Mesothelial cell of epicardium (in vitro differentiated cells): ENCODE measurements at regions not wholly inside any gene's neighbourhood (a gene's known extent, or its start where the extent isn't known, plus 50 kb on each side); places are given as distances from the start of the nearest gene placed in this dataset.
"Not testable (repeated sequence)": the region's sequence is repeated elsewhere in the genome, so short reads cannot be mapped to it uniquely, and the experiment has no call there.

ENCODE experiments used
- DNase-seq, 2 experiments: peaks; one replicate each; pipeline ENCODE4 v3.0.0; 2021; ENCODE audit warnings: low spot score in 2 of 2; ENCODE audit not compliant: unreplicated experiment in 2 of 2
- H3K27ac Mint-ChIP-seq: 2 replicates; pipeline ENCODE4 v1.8.0; 2021; ENCODE audit warnings: mixed read lengths
- H3K27me3 Mint-ChIP-seq: 2 replicates; pipeline ENCODE4 v1.8.0; 2021; ENCODE audit warnings: low read depth, mixed read lengths
- H3K36me3 Mint-ChIP-seq: 2 replicates; pipeline ENCODE4 v1.8.0; 2021; ENCODE audit warnings: mixed read lengths
- H3K4me1 Mint-ChIP-seq: 2 replicates; pipeline ENCODE4 v1.8.0; 2021; ENCODE audit warnings: mixed read lengths
- H3K4me3 Mint-ChIP-seq: 2 replicates; pipeline ENCODE4 v1.8.0; 2021; ENCODE audit warnings: mild to moderate bottlenecking, moderate library complexity, mixed read lengths
- H3K9me3 Mint-ChIP-seq: 2 replicates; pipeline ENCODE4 v1.8.0; 2021; ENCODE audit warnings: mixed read lengths
- CTCF ChIP-seq: fragments of 200-600 bp; sonication (generic); IDR thresholded peaks from one replicate; pipeline ENCODE4 v1.5.0; 2021; ENCODE audit warnings: antibody characterized with exemption; ENCODE audit not compliant: unreplicated experiment

- peaks cover 6% of the 10 kb centered on the region for H3K36me3 Mint-ChIP-seq
- H3K4me3 Mint-ChIP-seq = no peak overlapping the region
- DNase-seq = no peak
- H3K9me3 Mint-ChIP-seq = peaks cover 19% of the 10 kb centered on the region
- TF ChIP-seq CTCF = no peak
- no peaks in the 10 kb centered on the region for H3K27me3 Mint-ChIP-seq
- no peak overlapping the region for H3K27ac Mint-ChIP-seq
- no peaks in the 10 kb centered on the region for H3K4me1 Mint-ChIP-seq
Measured at GRCh38 chr6:11307226-11307625, 74.8 kb upstream of the NEDD9 start.

GRCh38 chr6:11304946-11305345, 72.5 kb upstream of the NEDD9 start:
- H3K4me1 Mint-ChIP-seq = no peaks in the 10 kb centered on the region
- no peaks in the 10 kb centered on the region for H3K27me3 Mint-ChIP-seq
- no peak overlapping the region for H3K27ac Mint-ChIP-seq
- peaks cover 8% of the 10 kb centered on the region for H3K36me3 Mint-ChIP-seq
- DNase-seq = no peak
- TF ChIP-seq CTCF = no peak
- no peak overlapping the region for H3K4me3 Mint-ChIP-seq
- peaks cover 36% of the 10 kb centered on the region for H3K9me3 Mint-ChIP-seq

GRCh38 chr6:11299876-11300428, 67.5 kb upstream of the NEDD9 start:
- not testable (repeated sequence) for DNase-seq, H3K4me3 Mint-ChIP-seq, H3K27ac Mint-ChIP-seq, H3K4me1 Mint-ChIP-seq, H3K27me3 Mint-ChIP-seq
- Mint-ChIP-seq H3K36me3 (peaks cover 13% of the 10 kb centered on the region), H3K9me3 (peaks cover 43% of the 10 kb centered on the region)

GRCh38 chr6:11299421-11299784, 66.9 kb upstream of the NEDD9 start:
- Mint-ChIP-seq H3K36me3 (peaks cover 13% of the 10 kb centered on the region), H3K9me3 (peaks cover 44% of the 10 kb centered on the region)
- not testable (repeated sequence) for H3K27ac Mint-ChIP-seq, H3K4me1 Mint-ChIP-seq, DNase-seq, H3K4me3 Mint-ChIP-seq, H3K27me3 Mint-ChIP-seq

- Mint-ChIP-seq H3K4me3 (no peak overlapping the region), H3K27me3 (no peaks in the 10 kb centered on the region), H3K4me1 (peaks cover 9% of the 10 kb centered on the region), H3K9me3 (peaks cover 41% of the 10 kb centered on the region), H3K27ac (no peak overlapping the region), H3K36me3 (peaks cover 12% of the 10 kb centered on the region)
- no peak for DNase-seq
- TF ChIP-seq CTCF = no peak
Measured at GRCh38 chr6:11298651-11299420, 66.4 kb upstream of the NEDD9 start.

GRCh38 chr6:11297376-11297729, 64.9 kb upstream of the NEDD9 start:
- H3K27me3 Mint-ChIP-seq = no peaks in the 10 kb centered on the region
- no peak for DNase-seq
- peaks cover 17% of the 10 kb centered on the region for H3K4me1 Mint-ChIP-seq
- no peak overlapping the region for H3K27ac Mint-ChIP-seq
- no peak overlapping the region for H3K4me3 Mint-ChIP-seq
- no peak for TF ChIP-seq CTCF
- H3K9me3 Mint-ChIP-seq = peaks cover 32% of the 10 kb centered on the region
- H3K36me3 Mint-ChIP-seq = peaks cover 7% of the 10 kb centered on the region
